ENCODE measurements at regions not wholly inside any gene's neighbourhood (a gene's known extent, or its start where the extent isn't known, plus 50 kb on each side); places are given as distances from the start of the nearest gene placed in this dataset.

GRCh38 chrX:118178450-118178849 lies 61.8 kb upstream of the KLHL13 start:
- H3K9me3 ChIP-seq (ENCODE audit: control insufficient read depth in 4 of 4, insufficient read depth in 3 of 4, low read length in 3 of 4) = no peaks in the 10 kb centered on the region
- H3K4me3 ChIP-seq = no peak overlapping the region
- ATAC-seq (ENCODE audit: insufficient read depth, low FRiP score) = no peak
- H3K27ac ChIP-seq (ENCODE audit: low read depth in 1 of 2, low read length in 1 of 2) = no peak overlapping the region
- 73 to 97% methylated on average over 6 to 7 of the region's 7 CpGs for WGBS, 2 donors
- no peak for TF ChIP-seq CTCF (IDR thresholded peaks at IDR 0.05; ENCODE audit: control extremely low read depth, extremely low read depth)
- H3K27me3 ChIP-seq (ENCODE audit: control insufficient read depth in 3 of 3, insufficient read depth in 3 of 3, low read length in 2 of 3) = peaks cover 0 to 23% (median 10%) of the 10 kb centered on the region in 3 donors
- H3K9ac ChIP-seq (ENCODE audit: insufficient read depth in 1 of 2, low read length in 2 of 2) = no peak overlapping the region
- no peaks in the 10 kb centered on the region for H3K36me3 ChIP-seq (ENCODE audit: control insufficient read depth in 4 of 4, insufficient read depth in 4 of 4, low read length in 4 of 4)
- peaks cover 0 to 4% (median 0%) of the 10 kb centered on the region in 5 donors for H3K4me1 ChIP-seq (ENCODE audit: control insufficient read depth in 5 of 5, insufficient read depth in 5 of 5, low read length in 5 of 5)
- no peak for DNase-seq

GRCh38 chrX:118179161-118179560 lies 62.6 kb upstream of the KLHL13 start:
- 44 to 84% methylated on average over 3 of the region's 3 CpGs for WGBS, 2 donors
- ATAC-seq (ENCODE audit: insufficient read depth, low FRiP score) = no peak

GRCh38 chrX:118179718-118180117 lies 63.1 kb upstream of the KLHL13 start:
- no peaks in the 10 kb centered on the region for H3K9me3 ChIP-seq (ENCODE audit: control insufficient read depth in 4 of 4, insufficient read depth in 3 of 4, low read length in 3 of 4)
- H3K4me3 ChIP-seq = no peak overlapping the region
- H3K27me3 ChIP-seq (ENCODE audit: control insufficient read depth in 3 of 3, insufficient read depth in 3 of 3, low read length in 2 of 3) = peaks cover 0 to 23% (median 6%) of the 10 kb centered on the region in 3 donors
- H3K36me3 ChIP-seq (ENCODE audit: control insufficient read depth in 4 of 4, insufficient read depth in 4 of 4, low read length in 4 of 4) = no peaks in the 10 kb centered on the region
- no peak overlapping the region for H3K9ac ChIP-seq (ENCODE audit: insufficient read depth in 1 of 2, low read length in 2 of 2)
- H3K27ac ChIP-seq (ENCODE audit: low read depth in 1 of 2, low read length in 1 of 2) = no peak overlapping the region
- no peak for TF ChIP-seq CTCF (IDR thresholded peaks at IDR 0.05; ENCODE audit: control extremely low read depth, extremely low read depth)
- peaks cover 0 to 4% (median 0%) of the 10 kb centered on the region in 5 donors for H3K4me1 ChIP-seq (ENCODE audit: control insufficient read depth in 5 of 5, insufficient read depth in 5 of 5, low read length in 5 of 5)
- ATAC-seq (ENCODE audit: insufficient read depth, low FRiP score) = no peak
- peak in 1 of 3 donors; percentile 9 for DNase-seq
- WGBS, 2 donors = 82 to 100% methylated on average over 4 of the region's 4 CpGs

More at GRCh38 chrX:118179161-118179560, 62.6 kb upstream of the KLHL13 start:
- no peak for DNase-seq
- Histone ChIP-seq H3K9me3 (ENCODE audit: control insufficient read depth in 4 of 4, insufficient read depth in 3 of 4, low read length in 3 of 4) (no peaks in the 10 kb centered on the region), H3K9ac (ENCODE audit: insufficient read depth in 1 of 2, low read length in 2 of 2) (no peak overlapping the region), H3K4me1 (ENCODE audit: control insufficient read depth in 5 of 5, insufficient read depth in 5 of 5, low read length in 5 of 5) (peaks cover 0 to 4% (median 0%) of the 10 kb centered on the region in 5 donors), H3K4me3 (no peak overlapping the region), H3K27ac (ENCODE audit: low read depth in 1 of 2, low read length in 1 of 2) (no peak overlapping the region), H3K36me3 (ENCODE audit: control insufficient read depth in 4 of 4, insufficient read depth in 4 of 4, low read length in 4 of 4) (no peaks in the 10 kb centered on the region), H3K27me3 (ENCODE audit: control insufficient read depth in 3 of 3, insufficient read depth in 3 of 3, low read length in 2 of 3) (peaks cover 0 to 23% (median 9%) of the 10 kb centered on the region in 3 donors)
- TF ChIP-seq CTCF (IDR thresholded peaks at IDR 0.05; ENCODE audit: control extremely low read depth, extremely low read depth) = no peak

- H3K36me3 ChIP-seq (ENCODE audit: control insufficient read depth in 4 of 4, insufficient read depth in 4 of 4, low read length in 4 of 4) = no peaks in the 10 kb centered on the region
- no peak for TF ChIP-seq CTCF (IDR thresholded peaks at IDR 0.05; ENCODE audit: control extremely low read depth, extremely low read depth)
- H3K9me3 ChIP-seq (ENCODE audit: control insufficient read depth in 4 of 4, insufficient read depth in 3 of 4, low read length in 3 of 4) = no peaks in the 10 kb centered on the region
- DNase-seq (no peak), ATAC-seq (ENCODE audit: insufficient read depth, low FRiP score) (no peak)
- peaks cover 0 to 29% (median 7%) of the 10 kb centered on the region in 3 donors for H3K27me3 ChIP-seq (ENCODE audit: control insufficient read depth in 3 of 3, insufficient read depth in 3 of 3, low read length in 2 of 3)
- no peak overlapping the region for H3K9ac ChIP-seq (ENCODE audit: insufficient read depth in 1 of 2, low read length in 2 of 2)
- H3K4me1 ChIP-seq (ENCODE audit: control insufficient read depth in 5 of 5, insufficient read depth in 5 of 5, low read length in 5 of 5) = peaks cover 0 to 4% (median 0%) of the 10 kb centered on the region in 5 donors
- no peak overlapping the region for H3K4me3 ChIP-seq
- no peak overlapping the region for H3K27ac ChIP-seq (ENCODE audit: low read depth in 1 of 2, low read length in 1 of 2)
- WGBS, 2 donors = 63 to 84% methylated on average over 4 of the region's 4 CpGs
Measured at GRCh38 chrX:118181030-118181429, 64.4 kb upstream of the KLHL13 start.

Measured in lung (tissue), 11 donors.